Renal cortex interstitium (tissue), 11 donors: ENCODE measurements at regions not wholly inside any gene's neighbourhood (a gene's known extent, or its start where the extent isn't known, plus 50 kb on each side); places are given as distances from the start of the nearest gene placed in this dataset.
A peak's percentile ranks its signal among the peaks of the same experiment; 100 is the strongest.
"Not testable (repeated sequence)": the region's sequence is repeated elsewhere in the genome, so short reads cannot be mapped to it uniquely, and the experiment has no call there.

Source experiments
- DNase-seq, 11 donors: peaks; one replicate each; pipeline ENCODE4 v3.0.0-alpha.2; 2013; ENCODE audit warnings: low read depth in 9 of 11, low spot score in 4 of 11; ENCODE audit errors: extremely low read depth in 1 of 11

DNA sequence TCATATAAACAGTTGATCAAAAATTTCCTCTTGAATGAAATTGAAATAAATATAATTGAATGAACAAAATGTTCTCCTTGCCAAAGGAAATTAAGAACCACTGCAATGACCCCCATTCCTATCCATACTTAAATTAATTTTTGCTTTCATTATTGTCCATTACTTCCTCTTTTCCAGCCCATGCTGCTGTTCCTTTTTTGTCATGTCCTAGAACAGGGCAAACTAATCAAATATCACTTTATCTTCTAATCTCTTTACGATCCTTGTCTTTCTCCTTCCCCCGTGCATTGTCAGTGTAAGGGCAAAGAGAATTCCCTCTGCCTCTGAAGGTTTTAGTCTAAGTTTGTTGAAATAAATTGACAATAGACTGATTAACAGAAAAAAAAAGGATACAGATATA, 203.0 kb downstream of the CENPC start:
- DNase-seq: no peak

DNA sequence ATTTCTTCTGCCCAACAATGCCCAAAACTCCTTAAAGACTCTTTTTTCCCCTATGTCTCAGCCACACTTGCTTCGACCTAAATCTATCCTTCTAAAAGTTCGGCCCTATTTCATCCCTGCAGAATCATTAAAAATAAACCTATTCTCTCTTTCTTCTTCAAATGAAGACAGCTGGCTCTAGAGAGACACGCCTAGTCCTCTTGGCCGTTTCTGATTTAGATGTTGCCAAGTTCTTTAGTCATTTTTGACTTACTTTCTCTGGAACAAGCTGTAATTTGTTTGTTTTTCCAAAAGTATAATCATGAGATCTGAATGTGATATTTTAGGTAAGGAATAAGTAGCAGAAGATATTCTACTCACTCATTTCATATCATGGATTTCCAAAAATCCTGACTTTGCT, 211.6 kb downstream of the CENPC start:
- no peak for DNase-seq

- no peak for DNase-seq
Measured at GRCh38 chr4:67332627-67333026, 212.7 kb downstream of the CENPC start.

DNA sequence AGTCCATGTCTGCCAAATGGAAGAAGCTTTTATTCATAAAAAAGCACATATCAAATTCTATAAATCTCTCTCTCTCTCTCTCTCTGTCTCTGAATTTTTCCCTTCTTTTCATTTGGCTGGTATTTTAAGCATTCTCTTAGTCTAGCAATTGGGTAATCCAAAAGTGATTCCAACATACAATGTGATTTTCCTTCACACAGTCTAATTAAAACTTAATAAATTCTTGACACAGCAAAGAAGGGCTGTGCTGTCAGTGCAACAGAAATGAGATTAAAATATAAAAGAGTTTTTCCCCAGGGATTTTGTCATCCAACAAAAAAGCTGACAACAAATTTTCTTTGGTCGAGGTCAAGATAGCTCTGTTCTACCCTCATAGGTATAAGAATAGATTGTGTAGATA, 216.9 kb downstream of the CENPC start:
- no peak for DNase-seq

DNA sequence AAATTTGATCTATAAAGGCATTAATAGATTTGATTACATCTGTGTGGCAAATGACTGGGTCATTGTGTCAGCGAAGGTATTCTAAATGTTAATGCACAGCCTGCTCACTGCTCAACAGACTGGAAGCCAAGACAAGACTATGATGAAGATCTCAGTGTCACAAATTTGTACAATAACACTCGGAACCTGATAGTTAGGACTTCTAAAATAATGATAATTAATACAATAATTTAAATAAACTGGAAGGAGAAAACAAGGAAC, 217.4 kb downstream of the CENPC start:
- no peak for DNase-seq

DNA sequence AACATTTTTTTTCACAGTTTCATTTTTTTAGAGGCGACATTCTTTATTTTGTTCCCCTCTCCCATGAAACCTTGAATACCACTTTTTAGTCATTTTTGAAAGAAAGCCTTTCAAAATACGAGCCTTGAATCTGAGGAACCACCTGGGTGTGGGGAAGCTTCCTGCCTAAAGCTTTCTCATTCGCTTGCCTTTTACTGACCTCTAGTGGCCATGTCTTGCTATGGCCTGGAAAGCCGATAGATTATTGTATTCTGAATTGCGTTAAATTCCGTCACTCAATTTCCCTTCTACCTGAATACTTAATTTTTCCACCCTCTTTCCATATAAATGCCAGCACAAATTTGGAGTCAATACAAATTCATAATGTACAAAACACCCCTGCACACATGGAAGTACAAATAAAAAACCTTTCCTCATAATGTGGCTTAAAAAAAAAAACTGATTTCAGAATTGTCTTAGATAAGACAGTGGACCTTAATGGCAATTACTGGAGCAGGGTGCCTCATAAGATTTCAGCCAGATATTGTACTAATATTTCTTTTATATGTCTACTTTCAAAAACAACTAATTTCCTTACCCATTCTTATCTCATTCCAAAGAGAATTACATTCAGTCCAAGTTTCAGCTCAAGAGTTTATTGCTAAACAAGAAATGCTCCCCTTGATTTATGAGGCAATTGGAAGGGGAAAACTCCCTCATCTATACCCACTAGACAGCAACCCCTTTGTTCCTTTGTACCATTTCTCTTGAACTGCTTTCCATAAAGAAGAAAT, 217.9 kb downstream of the CENPC start:
- DNase-seq: peak; percentile 20 to 56 (median 45)

DNA sequence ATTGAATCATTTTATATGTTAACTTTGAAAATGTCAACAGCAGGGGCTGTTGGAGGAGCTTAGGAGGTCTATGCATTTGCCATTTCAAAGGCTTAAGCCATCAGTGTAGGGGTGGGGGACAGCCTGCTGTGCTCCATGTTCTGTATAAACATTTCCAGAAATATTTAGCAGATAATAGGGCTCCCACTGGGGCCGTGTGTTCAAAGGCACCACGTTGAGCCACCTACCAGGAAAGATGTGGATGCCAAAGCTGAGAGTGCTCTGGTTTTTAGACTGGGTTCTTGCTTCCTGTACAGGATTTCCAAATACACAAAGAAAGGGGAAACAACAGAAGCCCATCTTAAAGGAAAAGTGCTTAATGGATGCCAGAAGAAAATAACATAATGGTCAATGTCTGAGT, 219.5 kb downstream of the CENPC start:
- no peak for DNase-seq

GRCh38 chr4:67320645-67321044, 224.7 kb downstream of the CENPC start:
- DNase-seq: no peak

DNA sequence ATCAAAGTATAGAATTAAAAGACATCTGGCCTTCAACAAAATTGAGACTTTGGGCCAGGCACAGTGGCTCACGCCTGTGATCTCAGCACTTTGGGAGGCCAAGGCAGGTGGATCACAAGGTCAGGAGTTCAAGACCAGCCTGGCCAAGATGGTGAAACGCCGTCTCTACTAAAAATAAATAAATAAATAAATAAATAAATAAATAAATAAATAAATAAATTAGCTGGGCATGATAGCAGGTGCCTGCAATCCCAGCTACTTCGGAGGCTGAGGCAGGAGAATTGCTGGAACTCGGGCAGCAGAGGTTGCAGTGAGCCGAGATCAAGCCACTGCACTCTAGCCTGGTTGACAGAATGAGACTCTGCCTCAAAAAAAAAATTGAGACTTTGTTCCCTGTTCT, 225.7 kb downstream of the CENPC start:
- not testable (repeated sequence) for DNase-seq

GRCh38 chr4:67300497-67301185, 244.7 kb downstream of the CENPC start:
- DNase-seq: not testable (repeated sequence)

DNA sequence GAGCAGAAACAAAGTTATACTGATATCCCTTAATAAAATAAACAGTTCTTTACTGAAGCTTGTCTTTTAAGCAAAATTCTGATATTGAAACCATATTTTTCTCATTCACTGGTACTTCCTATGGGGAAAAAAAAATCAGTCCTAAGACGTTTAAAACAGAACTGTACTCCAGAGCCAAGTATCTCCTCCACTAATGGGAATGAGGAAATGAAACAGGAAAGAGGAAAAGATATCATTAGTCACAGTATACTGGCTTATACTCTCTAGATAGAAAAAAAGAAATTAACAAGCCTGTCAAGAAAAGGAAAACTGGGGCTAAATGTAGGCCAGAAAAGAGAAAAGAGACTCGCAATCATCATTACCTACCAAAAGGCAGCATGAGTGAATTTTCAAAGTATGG, 252.7 kb downstream of the CENPC start:
- DNase-seq: no peak

GRCh38 chr4:67292045-67292444, 253.3 kb downstream of the CENPC start:
- DNase-seq: no peak

- DNase-seq: peak in 5 of 11 donors; percentile 2 to 15 (median 9)
Measured at GRCh38 chr4:67291644-67292043, 253.7 kb downstream of the CENPC start.

GRCh38 chr4:67288964-67289363, 256.3 kb downstream of the CENPC start:
- peak in 3 of 11 donors; percentile 3 to 8 (median 3) for DNase-seq

DNA sequence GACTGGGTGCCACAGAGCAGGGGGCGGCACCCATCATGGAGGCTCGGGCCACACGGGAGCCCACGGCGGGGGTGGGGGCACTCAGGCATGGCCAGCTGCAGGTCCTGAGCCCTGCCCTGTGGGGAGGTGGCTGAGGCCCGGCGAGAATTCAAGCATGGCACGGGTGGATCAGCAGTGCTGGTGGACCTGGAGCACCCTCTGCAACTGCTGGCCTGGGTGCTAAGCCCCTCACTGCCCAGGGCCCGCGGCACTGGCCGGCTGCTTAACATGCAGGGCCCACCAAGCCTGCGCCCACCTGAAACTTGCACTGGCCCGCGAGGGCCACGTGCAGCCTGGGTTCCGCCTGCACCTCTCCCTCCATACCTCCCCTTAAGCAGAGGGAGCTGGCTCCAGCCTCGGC, 258.6 kb downstream of the CENPC start:
- no peak for DNase-seq

GRCh38 chr4:67282749-67283148, 262.6 kb downstream of the CENPC start:
- no peak for DNase-seq

GRCh38 chr4:67275179-67275750, 270.0 kb downstream of the CENPC start:
- no peak for DNase-seq

GRCh38 chr4:67274671-67275070, 270.6 kb downstream of the CENPC start:
- DNase-seq: not testable (repeated sequence)

DNA sequence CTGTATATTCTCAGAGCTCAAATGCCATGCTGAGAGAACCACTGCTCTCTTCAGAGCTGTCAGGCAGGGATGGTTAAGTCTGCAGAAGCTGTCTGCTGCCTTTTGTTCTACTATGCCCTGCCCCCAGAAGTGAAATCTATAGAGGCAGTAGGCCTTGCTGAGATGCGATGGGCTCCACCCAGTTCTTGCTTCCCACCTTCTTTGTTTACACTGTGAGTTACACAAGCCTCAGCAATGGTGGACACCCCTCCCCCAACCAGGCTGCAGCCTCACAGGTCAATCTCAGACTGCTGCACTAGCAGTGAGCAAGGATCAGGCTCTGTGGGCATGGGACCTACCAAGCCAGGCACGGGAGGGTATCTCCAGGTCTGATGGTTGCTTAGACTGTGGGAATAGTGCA, 271.6 kb downstream of the CENPC start:
- no peak for DNase-seq

DNA sequence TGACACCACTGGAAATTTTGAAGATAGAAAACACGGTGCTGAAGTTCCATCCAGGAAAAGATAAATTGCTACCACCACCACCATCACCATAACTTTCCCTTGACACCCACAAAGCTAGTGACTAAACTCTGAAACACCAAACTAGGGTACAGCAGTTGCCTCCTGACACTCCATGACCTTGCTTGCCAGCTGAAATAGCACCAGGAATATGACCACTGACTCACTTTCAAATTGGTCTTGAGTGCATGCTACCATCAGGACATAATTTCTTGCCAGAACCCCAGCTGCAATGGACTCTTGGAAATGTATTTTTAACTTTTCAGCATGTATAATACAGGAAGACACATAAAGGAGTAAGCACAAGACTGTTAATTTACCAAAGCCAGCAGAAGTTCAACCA, 283.3 kb downstream of the CENPC start:
- DNase-seq: no peak
